ENCODE measurements at regions not wholly inside any gene's neighbourhood (a gene's known extent, or its start where the extent isn't known, plus 50 kb on each side); places are given as distances from the start of the nearest gene placed in this dataset.
A peak's percentile ranks its signal among the peaks of the same experiment; 100 is the strongest.
"Not testable (repeated sequence)": the region's sequence is repeated elsewhere in the genome, so short reads cannot be mapped to it uniquely, and the experiment has no call there.

- H3K27ac Mint-ChIP-seq = no peak overlapping the region
- no peaks in the 10 kb centered on the region for H3K27me3 Mint-ChIP-seq (ENCODE audit: low read depth)
- TF ChIP-seq, protein P1, sequence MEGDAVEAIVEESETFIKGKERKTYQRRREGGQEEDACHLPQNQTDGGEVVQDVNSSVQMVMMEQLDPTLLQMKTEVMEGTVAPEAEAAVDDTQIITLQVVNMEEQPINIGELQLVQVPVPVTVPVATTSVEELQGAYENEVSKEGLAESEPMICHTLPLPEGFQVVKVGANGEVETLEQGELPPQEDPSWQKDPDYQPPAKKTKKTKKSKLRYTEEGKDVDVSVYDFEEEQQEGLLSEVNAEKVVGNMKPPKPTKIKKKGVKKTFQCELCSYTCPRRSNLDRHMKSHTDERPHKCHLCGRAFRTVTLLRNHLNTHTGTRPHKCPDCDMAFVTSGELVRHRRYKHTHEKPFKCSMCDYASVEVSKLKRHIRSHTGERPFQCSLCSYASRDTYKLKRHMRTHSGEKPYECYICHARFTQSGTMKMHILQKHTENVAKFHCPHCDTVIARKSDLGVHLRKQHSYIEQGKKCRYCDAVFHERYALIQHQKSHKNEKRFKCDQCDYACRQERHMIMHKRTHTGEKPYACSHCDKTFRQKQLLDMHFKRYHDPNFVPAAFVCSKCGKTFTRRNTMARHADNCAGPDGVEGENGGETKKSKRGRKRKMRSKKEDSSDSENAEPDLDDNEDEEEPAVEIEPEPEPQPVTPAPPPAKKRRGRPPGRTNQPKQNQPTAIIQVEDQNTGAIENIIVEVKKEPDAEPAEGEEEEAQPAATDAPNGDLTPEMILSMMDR (IDR thresholded peaks at IDR 0.05; ENCODE audit: unreplicated experiment in 3 of 3) = no peak
- no peaks in the 10 kb centered on the region for H3K4me1 Mint-ChIP-seq
- peaks cover 13% of the 10 kb centered on the region for H3K36me3 Mint-ChIP-seq (ENCODE audit: low read depth)
- no peak overlapping the region for H3K4me3 Mint-ChIP-seq
- H3K9me3 Mint-ChIP-seq = peaks cover 30% of the 10 kb centered on the region
Measured at GRCh38 chr12:25705261-25705660, 152.2 kb upstream of the LMNTD1 start.

DNA sequence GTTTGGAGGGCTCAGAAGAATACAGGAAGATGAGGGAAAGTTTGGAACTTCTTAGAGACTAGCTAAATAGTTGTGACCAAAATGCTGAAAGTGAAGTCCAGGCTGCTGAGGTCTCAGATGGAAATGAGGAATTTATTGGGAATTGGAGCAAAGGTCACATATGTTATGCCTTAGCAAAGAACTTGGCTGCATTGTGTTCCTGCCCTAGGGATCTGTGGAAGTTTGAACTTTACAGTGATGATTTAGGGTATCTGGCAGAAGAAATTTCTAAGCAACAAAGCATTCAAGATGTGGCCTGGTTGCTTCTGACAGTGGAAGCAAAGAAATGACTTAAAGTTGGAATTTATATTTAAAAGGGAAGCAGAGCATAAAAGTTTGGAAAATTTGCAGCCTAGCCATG lies 153.6 kb upstream of the LMNTD1 start:
- not testable (repeated sequence) for H3K4me1 Mint-ChIP-seq; H3K27me3 Mint-ChIP-seq (ENCODE audit: low read depth); H3K4me3 Mint-ChIP-seq
- Mint-ChIP-seq H3K36me3 (ENCODE audit: low read depth) (peaks cover 13% of the 10 kb centered on the region), H3K9me3 (peaks cover 30% of the 10 kb centered on the region), H3K27ac (peak overlapping the region in 2 of 3 experiments; percentile 2 to 72)

- H3K27ac Mint-ChIP-seq = peak overlapping the region in 1 of 3 experiments; percentile 72
- H3K9me3 Mint-ChIP-seq = peaks cover 30% of the 10 kb centered on the region
- TF ChIP-seq, protein P1 (IDR thresholded peaks at IDR 0.05; ENCODE audit: unreplicated experiment in 3 of 3) = no peak
- no peak overlapping the region for H3K4me3 Mint-ChIP-seq
- peaks cover 13% of the 10 kb centered on the region for H3K36me3 Mint-ChIP-seq (ENCODE audit: low read depth)
- no peaks in the 10 kb centered on the region for H3K4me1 Mint-ChIP-seq
- no peaks in the 10 kb centered on the region for H3K27me3 Mint-ChIP-seq (ENCODE audit: low read depth)
Measured at GRCh38 chr12:25707056-25707455, 154.0 kb upstream of the LMNTD1 start.

GRCh38 chr12:25708661-25709060 lies 155.6 kb upstream of the LMNTD1 start:
- TF ChIP-seq, protein P1 (IDR thresholded peaks at IDR 0.05; ENCODE audit: unreplicated experiment in 3 of 3) = no peak
- Mint-ChIP-seq H3K4me1 (no peaks in the 10 kb centered on the region), H3K9me3 (peaks cover 22% of the 10 kb centered on the region), H3K27me3 (ENCODE audit: low read depth) (no peaks in the 10 kb centered on the region), H3K27ac (peak overlapping the region in 1 of 3 experiments; percentile 11), H3K4me3 (no peak overlapping the region), H3K36me3 (ENCODE audit: low read depth) (peaks cover 13% of the 10 kb centered on the region)

DNA sequence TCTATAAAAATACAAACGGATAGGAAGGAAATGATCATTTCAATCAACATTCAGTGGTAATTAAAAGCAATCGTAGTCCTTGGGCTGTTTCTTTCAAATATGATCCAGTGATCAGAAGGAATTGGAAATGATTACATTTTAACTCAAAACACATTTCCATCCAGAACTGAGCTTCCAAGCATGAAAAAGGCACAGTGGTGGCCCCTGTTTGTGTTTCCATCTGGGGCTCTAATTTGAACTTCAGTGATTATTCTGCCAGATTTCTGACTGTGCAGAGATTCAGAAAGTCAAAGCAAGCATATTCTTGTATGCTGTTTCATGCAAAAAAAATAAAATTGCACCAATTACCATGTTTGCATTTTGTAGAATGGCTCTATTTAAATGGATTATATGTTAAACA lies 157.0 kb upstream of the LMNTD1 start:
- TF ChIP-seq, protein P1 (IDR thresholded peaks at IDR 0.05; ENCODE audit: unreplicated experiment in 3 of 3) = no peak
- Mint-ChIP-seq H3K27me3 (ENCODE audit: low read depth) (no peaks in the 10 kb centered on the region), H3K9me3 (peaks cover 22% of the 10 kb centered on the region), H3K27ac (peak overlapping the region; percentile 47 to 81 (median 64)), H3K4me1 (peaks cover 10% of the 10 kb centered on the region), H3K36me3 (ENCODE audit: low read depth) (peaks cover 13% of the 10 kb centered on the region), H3K4me3 (no peak overlapping the region)

DNA sequence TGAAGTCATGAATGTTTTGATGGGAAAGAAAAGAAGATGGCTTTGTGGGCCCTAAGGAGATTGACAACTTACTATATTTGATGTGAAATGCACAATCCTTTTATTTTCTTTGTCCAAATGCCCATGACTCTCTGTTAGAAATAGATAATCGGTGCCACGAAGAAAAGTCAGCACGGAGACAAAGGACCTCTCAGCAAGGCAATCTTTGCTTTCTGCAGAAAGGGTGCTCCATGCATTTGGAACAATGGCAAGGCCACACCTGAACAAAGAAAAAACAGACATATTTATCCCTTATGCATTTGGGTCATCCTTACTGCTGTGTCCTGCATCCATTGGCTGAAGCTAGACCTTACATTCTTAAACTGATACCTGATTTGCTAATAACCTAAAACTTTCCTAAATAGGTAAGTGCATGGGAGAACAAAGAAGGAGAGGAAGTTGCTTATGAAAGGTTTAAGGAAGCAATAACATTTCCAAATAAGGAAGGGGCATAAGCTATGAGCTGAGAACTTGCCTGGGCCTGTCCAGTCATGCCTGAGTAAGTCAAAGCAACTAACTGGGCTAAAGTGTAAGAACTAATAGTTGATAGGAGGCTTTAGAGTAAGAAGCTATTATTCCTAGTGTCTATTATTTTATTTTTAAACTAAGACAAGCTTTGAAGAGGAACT lies 158.0 kb upstream of the LMNTD1 start:
- H3K4me1 Mint-ChIP-seq = peaks cover 13% of the 10 kb centered on the region

DNA sequence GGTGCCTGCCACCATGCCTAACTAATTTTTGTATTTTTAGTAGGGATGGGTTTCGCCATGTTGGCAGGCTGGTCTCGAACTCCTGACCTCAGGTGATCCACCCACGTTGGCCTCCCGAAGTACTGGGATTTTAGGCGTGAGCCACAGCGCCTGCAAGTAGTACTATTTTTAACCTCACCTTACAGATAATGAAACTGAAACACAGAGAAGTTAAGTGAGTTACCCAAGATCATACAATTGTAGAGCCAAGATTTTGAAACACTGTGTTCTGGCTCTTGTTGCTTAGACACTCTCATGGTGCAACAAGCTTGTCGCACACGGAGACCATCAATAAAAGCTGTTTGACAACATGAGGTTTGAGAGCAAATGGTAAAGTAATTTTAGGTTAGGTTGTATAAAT lies 159.1 kb upstream of the LMNTD1 start:
- Mint-ChIP-seq H3K27me3 (ENCODE audit: low read depth) (no peaks in the 10 kb centered on the region), H3K9me3 (peaks cover 7% of the 10 kb centered on the region), H3K27ac (no peak overlapping the region), H3K36me3 (ENCODE audit: low read depth) (peaks cover 6% of the 10 kb centered on the region), H3K4me3 (no peak overlapping the region), H3K4me1 (peaks cover 13% of the 10 kb centered on the region)
- TF ChIP-seq, protein P1 (IDR thresholded peaks at IDR 0.05; ENCODE audit: unreplicated experiment in 3 of 3) = no peak

More for the DNA sequence above, 158.0 kb upstream of the LMNTD1 start:
- peaks cover 13% of the 10 kb centered on the region for H3K36me3 Mint-ChIP-seq (ENCODE audit: low read depth)
- H3K4me3 Mint-ChIP-seq; H3K27me3 Mint-ChIP-seq (ENCODE audit: low read depth): not testable (repeated sequence)
- H3K27ac Mint-ChIP-seq = peak overlapping the region; percentile 47 to 81 (median 64)
- H3K9me3 Mint-ChIP-seq = peaks cover 16% of the 10 kb centered on the region
